Endothelial cell (in vitro differentiated cells): ENCODE measurements at regions not wholly inside any gene's neighbourhood (a gene's known extent, or its start where the extent isn't known, plus 50 kb on each side); places are given as distances from the start of the nearest gene placed in this dataset.
"Not testable (repeated sequence)": the region's sequence is repeated elsewhere in the genome, so short reads cannot be mapped to it uniquely, and the experiment has no call there.

ENCODE experiments used
- DNase-seq: peaks from one replicate; pipeline ENCODE4 v3.0.0; 2021; ENCODE audit warnings: low spot score
- H3K27ac Mint-ChIP-seq: one replicate; pipeline ENCODE4 v1.8.0; 2021; ENCODE audit warnings: mixed read lengths, inconsistent platforms; ENCODE audit not compliant: unreplicated experiment
- H3K27me3 Mint-ChIP-seq: one replicate; pipeline ENCODE4 v1.8.0; 2021; ENCODE audit warnings: mild to moderate bottlenecking, moderate library complexity, mixed read lengths, inconsistent platforms; ENCODE audit not compliant: unreplicated experiment
- H3K36me3 Mint-ChIP-seq: one replicate; pipeline ENCODE4 v1.8.0; 2021; ENCODE audit warnings: mild to moderate bottlenecking, low read depth, mixed read lengths, inconsistent platforms; ENCODE audit not compliant: unreplicated experiment
- H3K4me1 Mint-ChIP-seq: one replicate; pipeline ENCODE4 v1.8.0; 2021; ENCODE audit warnings: mild to moderate bottlenecking, mixed read lengths, inconsistent platforms; ENCODE audit not compliant: unreplicated experiment
- H3K4me3 Mint-ChIP-seq: one replicate; pipeline ENCODE4 v1.8.0; 2021; ENCODE audit warnings: mild to moderate bottlenecking, mixed read lengths, inconsistent platforms; ENCODE audit not compliant: unreplicated experiment
- H3K9me3 Mint-ChIP-seq: one replicate; pipeline ENCODE4 v1.8.0; 2021; ENCODE audit warnings: mixed read lengths, inconsistent platforms; ENCODE audit not compliant: unreplicated experiment
- CTCF ChIP-seq: fragments of 200-600 bp; sonication (generic); IDR thresholded peaks from one replicate; pipeline ENCODE4 v1.5.0; 2021; ENCODE audit warnings: antibody characterized with exemption; ENCODE audit not compliant: unreplicated experiment

- Mint-ChIP-seq H3K36me3 (no peaks in the 10 kb centered on the region), H3K27ac (no peak overlapping the region), H3K27me3 (no peaks in the 10 kb centered on the region), H3K4me3 (no peak overlapping the region), H3K4me1 (peaks cover 12% of the 10 kb centered on the region), H3K9me3 (no peaks in the 10 kb centered on the region)
- TF ChIP-seq CTCF: no peak
- no peak for DNase-seq
Measured at GRCh38 chr13:68550330-68550729, 1320.2 kb upstream of the PCDH9 start.

GRCh38 chr13:68540244-68540643 lies 1310.1 kb upstream of the PCDH9 start:
- no peaks in the 10 kb centered on the region for H3K27me3 Mint-ChIP-seq
- no peak overlapping the region for H3K4me3 Mint-ChIP-seq
- no peaks in the 10 kb centered on the region for H3K36me3 Mint-ChIP-seq
- no peak for TF ChIP-seq CTCF
- H3K27ac Mint-ChIP-seq: no peak overlapping the region
- H3K9me3 Mint-ChIP-seq: no peaks in the 10 kb centered on the region
- no peaks in the 10 kb centered on the region for H3K4me1 Mint-ChIP-seq
- DNase-seq: no peak

GRCh38 chr13:68535329-68535728 lies 1305.2 kb upstream of the PCDH9 start:
- no peaks in the 10 kb centered on the region for H3K9me3 Mint-ChIP-seq
- H3K4me3 Mint-ChIP-seq: no peak overlapping the region
- no peak for DNase-seq
- no peaks in the 10 kb centered on the region for H3K27me3 Mint-ChIP-seq
- H3K36me3 Mint-ChIP-seq: no peaks in the 10 kb centered on the region
- H3K4me1 Mint-ChIP-seq: no peaks in the 10 kb centered on the region
- no peak for TF ChIP-seq CTCF
- H3K27ac Mint-ChIP-seq: no peak overlapping the region

GRCh38 chr13:68527167-68527566 lies 1297.0 kb upstream of the PCDH9 start:
- H3K4me3 Mint-ChIP-seq, H3K4me1 Mint-ChIP-seq, H3K36me3 Mint-ChIP-seq, DNase-seq, H3K27ac Mint-ChIP-seq, H3K9me3 Mint-ChIP-seq, H3K27me3 Mint-ChIP-seq: not testable (repeated sequence)

- Mint-ChIP-seq H3K27me3 (peaks cover 1% of the 10 kb centered on the region), H3K4me3 (no peak overlapping the region), H3K36me3 (no peaks in the 10 kb centered on the region), H3K4me1 (peaks cover 5% of the 10 kb centered on the region), H3K9me3 (no peaks in the 10 kb centered on the region), H3K27ac (no peak overlapping the region)
- DNase-seq: no peak
- TF ChIP-seq CTCF: no peak
Measured at GRCh38 chr13:68523838-68524424, 1293.8 kb upstream of the PCDH9 start.
